ENCODE measurements at regions not wholly inside any gene's neighbourhood (a gene's known extent, or its start where the extent isn't known, plus 50 kb on each side); places are given as distances from the start of the nearest gene placed in this dataset.
A peak's percentile ranks its signal among the peaks of the same experiment; 100 is the strongest.

DNA sequence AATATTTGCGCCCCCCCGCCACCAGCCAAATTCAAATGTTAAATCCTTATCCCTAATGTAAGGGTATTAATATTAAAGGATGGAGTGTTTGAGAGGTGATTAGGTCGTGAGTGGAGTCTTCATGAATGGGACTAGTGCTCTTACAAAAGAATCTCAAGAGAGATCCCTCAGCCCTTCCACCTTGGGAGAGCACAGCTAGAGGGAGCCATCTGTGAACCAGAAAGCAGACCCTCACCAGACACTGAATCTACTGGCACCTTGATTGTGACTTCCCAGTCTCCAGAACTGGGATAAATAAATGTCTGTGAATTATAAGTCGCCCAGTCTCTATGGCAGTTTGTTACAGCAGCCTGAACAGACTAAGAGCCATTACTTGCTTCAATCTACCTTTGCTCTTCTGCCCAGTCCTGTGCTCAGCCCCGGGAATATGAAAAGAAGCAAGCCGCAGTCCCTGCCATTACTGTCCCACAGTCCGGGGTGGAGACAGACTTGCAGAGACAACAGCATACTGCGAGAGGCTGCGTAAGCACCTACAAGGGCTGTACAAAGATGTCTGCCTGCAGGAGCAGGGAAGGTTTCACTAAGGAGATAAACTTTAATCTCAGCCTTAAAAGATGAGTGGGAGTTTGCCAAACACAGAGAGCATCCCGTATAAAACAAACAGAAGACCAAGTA is 110.7 kb upstream of the TMCO5A start:
- TF ChIP-seq, protein P1, sequence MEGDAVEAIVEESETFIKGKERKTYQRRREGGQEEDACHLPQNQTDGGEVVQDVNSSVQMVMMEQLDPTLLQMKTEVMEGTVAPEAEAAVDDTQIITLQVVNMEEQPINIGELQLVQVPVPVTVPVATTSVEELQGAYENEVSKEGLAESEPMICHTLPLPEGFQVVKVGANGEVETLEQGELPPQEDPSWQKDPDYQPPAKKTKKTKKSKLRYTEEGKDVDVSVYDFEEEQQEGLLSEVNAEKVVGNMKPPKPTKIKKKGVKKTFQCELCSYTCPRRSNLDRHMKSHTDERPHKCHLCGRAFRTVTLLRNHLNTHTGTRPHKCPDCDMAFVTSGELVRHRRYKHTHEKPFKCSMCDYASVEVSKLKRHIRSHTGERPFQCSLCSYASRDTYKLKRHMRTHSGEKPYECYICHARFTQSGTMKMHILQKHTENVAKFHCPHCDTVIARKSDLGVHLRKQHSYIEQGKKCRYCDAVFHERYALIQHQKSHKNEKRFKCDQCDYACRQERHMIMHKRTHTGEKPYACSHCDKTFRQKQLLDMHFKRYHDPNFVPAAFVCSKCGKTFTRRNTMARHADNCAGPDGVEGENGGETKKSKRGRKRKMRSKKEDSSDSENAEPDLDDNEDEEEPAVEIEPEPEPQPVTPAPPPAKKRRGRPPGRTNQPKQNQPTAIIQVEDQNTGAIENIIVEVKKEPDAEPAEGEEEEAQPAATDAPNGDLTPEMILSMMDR (IDR thresholded peaks at IDR 0.05; ENCODE audit: extremely low read depth, missing control alignments): no peak
- no peak for DNase-seq (ENCODE audit: low spot score)

DNA sequence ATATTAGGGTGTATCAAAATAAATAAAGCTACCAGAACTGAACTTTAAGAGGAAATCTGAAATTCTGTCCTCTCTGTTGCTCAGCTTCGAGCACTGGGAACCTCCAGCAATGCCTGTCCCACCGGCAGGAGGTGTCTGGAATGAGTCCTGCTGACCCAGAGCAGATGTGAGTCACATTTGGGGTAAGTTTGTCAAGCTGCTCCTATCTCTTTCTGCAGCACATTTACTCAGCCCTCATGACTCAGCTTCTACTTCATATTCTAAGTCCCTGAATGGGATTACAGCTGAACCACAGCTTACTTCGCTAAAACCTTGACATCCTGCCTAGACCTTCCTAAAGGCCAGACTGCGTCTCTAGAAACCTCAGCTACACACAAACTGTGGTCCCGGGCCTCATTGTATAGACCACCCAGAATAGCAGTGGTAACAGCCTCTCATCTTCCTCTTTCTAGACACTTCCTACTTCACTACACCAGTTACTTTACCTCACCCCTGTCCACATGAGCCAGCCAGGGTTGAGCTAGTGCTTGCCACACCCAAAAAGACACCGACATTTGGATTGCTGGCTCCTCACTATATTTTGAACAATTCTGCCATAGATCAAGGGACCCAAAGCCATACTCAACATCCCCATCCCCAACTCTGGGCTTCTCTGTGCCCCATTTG is 109.6 kb upstream of the TMCO5A start:
- TF ChIP-seq, protein P1 (IDR thresholded peaks at IDR 0.05; ENCODE audit: extremely low read depth, missing control alignments): no peak
- peak; percentile 2 for DNase-seq (ENCODE audit: low spot score)

DNA sequence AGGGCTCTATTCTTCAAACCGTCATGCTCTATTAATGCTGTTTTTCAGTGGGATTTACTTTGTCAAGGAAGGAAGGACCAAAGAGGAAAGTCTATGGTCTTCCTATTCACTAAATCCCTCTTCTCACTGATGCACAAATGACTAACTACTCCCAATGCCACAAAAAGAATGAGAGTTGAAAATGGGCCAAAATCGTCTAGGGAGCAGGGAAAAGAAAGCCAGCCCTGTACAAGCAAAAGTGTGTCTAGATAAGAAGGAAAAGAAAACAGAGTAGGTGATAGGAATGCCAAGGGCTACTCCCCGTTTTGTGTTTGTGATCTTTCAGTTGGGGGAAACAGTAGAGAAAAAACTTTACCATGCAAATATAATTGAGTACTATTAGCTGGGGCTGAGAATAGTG is 97.2 kb upstream of the TMCO5A start:
- DNase-seq (ENCODE audit: low spot score): no peak
- TF ChIP-seq, protein P1 (IDR thresholded peaks at IDR 0.05; ENCODE audit: extremely low read depth, missing control alignments): no peak

DNA sequence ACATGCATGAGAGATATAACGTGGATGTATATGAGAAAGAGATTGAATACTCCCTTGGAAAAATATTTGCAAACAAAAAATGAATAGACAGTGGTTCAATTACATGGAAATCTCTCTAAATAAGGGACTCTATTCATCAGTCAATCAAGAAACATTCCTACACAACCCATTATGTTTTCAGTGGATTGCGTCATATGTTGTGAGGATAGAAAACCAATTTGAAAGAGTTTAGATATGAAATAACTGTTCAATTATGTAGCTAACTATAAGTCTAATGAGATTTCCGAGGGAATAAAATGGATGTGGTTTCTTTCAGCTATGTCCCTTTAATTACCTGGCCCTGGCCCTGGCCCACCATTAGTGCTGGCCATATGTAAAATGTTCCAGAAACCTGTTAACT is 86.7 kb upstream of the TMCO5A start:
- no peak for DNase-seq (ENCODE audit: low spot score)
- TF ChIP-seq, protein P1 (IDR thresholded peaks at IDR 0.05; ENCODE audit: extremely low read depth, missing control alignments): no peak

DNA sequence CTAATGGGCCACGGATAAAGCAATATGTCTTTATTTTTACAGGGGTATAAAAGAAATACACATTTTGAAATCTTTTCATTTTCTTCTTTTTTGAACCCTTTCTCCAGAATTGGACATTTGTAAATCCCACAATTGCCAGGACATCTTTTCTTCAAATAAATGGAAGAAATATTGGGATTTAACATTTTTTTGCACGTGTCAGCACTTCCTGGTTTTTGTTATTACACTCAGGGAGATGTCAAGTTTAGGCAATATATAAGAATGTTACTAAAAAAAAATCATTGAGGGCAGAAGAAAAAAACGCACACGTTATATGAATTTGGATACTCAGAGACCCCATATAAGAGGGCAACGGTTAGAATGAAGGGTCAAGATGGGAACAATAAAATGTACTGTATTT is 78.3 kb upstream of the TMCO5A start:
- DNase-seq (ENCODE audit: low spot score): no peak
- TF ChIP-seq, protein P1 (IDR thresholded peaks at IDR 0.05; ENCODE audit: extremely low read depth, missing control alignments): no peak

DNA sequence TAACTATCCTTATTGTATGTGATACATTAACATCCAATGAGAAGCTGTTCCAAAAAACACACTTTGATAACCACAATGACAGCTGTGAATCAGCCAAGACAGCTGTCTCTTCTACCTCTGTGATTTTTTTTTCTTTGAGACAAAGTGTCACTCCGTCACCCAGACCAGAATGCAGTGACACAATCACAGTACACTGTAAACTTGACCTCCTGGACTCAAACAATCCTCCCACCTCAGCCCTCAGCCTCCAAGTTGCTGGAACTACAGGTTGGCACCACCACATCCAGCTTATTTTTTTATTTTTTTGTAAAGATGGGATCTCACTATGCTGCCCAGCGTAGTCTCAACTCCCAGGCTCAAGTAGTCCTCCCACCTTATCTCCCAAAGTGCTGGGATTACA is 73.5 kb upstream of the TMCO5A start:
- TF ChIP-seq, protein P1 (IDR thresholded peaks at IDR 0.05; ENCODE audit: extremely low read depth, missing control alignments): no peak
- no peak for DNase-seq (ENCODE audit: low spot score)

DNA sequence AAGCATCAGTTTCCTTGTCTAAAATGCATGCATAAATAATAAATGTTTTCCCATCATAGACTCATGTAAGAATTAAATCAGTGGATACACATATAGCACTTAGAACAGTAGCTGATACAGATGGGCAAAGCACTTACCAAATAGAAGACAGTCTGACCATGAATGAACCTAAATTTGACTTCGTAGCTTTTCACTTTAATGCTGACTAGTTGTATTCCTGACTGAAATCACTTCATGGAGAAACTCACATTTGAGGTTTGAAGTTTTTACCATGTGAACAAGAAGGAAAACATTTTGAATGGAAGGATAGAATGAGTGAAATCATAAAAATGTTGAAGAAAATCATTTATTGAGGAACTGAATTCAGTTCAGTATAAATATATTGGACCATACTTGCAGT is 68.8 kb upstream of the TMCO5A start:
- no peak for DNase-seq (ENCODE audit: low spot score)
- TF ChIP-seq, protein P1 (IDR thresholded peaks at IDR 0.05; ENCODE audit: extremely low read depth, missing control alignments): no peak
